Ureter (tissue), 1 donor: ENCODE measurements at regions not wholly inside any gene's neighbourhood (a gene's known extent, or its start where the extent isn't known, plus 50 kb on each side); places are given as distances from the start of the nearest gene placed in this dataset.

ENCODE experiments used
- DNase-seq: peaks from one replicate; pipeline ENCODE4 v3.0.0-alpha.2; 2020; ENCODE audit warnings: low spot score
- donor health status: DM: yes; HTN: yes; CAD: no.

- DNase-seq: no peak
Measured at GRCh38 chr16:65961476-65962143, 404.9 kb upstream of the CDH5 start.

GRCh38 chr16:65959983-65960382 lies 406.5 kb upstream of the CDH5 start:
- DNase-seq: no peak

DNA sequence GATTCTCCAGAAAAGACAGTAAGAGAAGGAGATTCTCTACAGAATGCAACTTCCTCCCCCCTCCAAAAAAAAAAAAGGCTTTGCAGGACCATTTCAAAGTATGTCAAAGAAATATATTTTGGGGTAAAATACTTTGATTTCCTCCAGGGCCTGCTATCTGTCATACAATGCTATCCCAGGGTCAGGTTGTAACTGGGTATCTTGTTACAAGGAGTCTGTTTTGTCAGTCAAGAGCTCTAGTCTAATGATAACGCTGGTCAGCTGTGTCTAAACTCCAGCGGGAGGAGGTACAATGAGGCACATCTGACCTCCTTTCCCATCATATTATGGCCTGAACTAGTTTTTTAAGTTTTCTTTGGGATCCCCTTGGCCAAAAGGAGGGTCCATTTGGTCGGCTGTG lies 408.4 kb upstream of the CDH5 start:
- no peak for DNase-seq

GRCh38 chr16:65956100-65956499 lies 410.4 kb upstream of the CDH5 start:
- DNase-seq: no peak

DNA sequence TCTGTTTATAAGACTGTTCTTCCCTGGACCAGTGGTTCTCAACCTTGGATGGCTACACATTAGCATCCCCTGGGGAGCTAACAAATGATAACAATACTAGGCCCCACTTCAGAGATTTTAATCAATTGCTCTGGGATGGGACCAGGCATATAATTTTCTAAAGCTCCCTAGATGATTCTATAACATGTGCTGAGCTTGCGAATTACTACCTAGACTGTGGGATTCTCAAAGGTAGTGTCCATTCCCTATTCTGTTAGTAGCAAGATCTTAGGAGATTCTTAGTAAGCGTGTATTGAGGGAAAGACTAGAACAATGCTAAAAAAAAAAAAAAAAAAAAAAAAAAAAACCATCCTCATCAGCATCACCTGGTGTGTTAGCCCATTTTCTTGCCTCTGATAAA lies 412.0 kb upstream of the CDH5 start:
- DNase-seq: no peak

- DNase-seq: no peak
Measured at GRCh38 chr16:65950211-65950610, 416.3 kb upstream of the CDH5 start.

DNA sequence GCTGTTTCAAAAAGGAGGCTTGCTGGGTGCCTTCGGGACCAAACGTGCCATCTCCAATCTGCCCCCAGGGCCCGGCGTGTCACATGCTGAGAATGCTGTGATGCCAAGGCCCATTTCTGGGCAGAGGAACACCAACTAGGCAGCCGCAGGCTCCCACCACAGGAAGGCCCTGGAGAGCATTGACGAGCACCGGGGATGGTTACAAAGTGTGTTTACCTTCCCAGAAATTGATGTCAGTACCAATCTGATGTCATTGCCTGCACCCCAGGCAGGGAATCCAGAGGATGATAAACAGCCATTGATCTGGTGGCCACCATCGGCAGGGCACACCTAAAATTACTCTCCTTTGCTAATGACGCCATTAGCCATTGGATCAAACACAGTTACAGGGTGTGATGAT lies 418.1 kb upstream of the CDH5 start:
- no peak for DNase-seq

DNA sequence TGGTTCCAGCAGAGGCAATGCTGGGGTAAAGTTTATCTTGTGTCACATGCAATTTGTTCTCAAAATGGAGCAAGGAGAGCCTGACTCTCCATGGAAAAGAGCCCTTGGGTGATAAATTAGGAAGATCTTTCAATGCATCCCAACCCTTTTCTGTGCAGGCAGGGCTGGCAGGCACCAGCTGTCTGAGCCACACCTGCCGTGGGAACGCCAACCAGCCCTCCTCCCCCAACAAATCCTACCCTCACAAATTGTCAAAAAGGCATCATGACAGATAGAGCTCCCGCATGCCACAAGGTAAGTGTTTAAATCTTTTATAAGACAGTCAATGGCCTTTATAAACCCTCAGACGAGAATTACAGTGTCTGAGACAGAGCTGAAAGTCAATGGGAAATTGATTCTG lies 418.5 kb upstream of the CDH5 start:
- DNase-seq: no peak

GRCh38 chr16:65945493-65945892 lies 421.0 kb upstream of the CDH5 start:
- no peak for DNase-seq

DNA sequence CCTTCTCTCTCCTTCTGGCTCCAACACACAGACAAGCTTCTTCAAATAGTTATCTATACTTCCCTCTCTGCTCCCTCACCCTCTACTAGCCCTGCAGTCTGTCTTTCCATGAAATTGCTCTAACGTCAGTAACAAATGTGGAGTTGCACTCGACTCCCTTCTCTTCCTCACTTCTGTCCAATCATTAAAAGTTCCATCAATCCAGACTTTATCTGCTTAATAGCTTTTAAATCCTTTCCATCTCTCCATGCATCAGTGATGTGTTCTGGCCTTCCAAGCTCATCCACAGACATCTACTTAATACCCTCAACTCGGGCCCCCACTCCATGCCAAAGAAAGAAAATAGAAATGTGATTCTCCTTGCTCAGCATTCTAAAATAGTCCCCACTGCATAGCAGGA lies 422.1 kb upstream of the CDH5 start:
- DNase-seq: no peak

GRCh38 chr16:65940711-65941110 lies 425.8 kb upstream of the CDH5 start:
- DNase-seq: no peak

DNA sequence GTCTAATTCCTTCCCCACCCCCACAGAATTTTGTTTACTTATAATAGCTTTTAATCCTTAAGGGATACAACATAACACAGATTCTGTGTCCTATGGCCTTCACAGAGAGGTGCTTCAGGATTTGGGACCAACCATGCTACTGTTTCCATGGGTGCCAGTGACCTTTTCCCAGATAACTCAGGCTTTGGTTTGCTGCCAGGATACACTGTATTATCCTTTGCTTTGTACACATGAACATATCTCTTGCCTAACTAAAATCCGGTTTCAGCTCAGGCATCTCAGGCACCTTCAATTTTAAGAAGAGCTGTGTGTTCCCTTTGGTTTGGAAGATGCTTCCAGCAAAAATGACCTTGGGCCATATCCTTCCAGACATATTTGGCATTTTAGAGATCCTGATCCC lies 428.4 kb upstream of the CDH5 start:
- no peak for DNase-seq

- DNase-seq: no peak
Measured at GRCh38 chr16:65937455-65937854, 429.0 kb upstream of the CDH5 start.

DNA sequence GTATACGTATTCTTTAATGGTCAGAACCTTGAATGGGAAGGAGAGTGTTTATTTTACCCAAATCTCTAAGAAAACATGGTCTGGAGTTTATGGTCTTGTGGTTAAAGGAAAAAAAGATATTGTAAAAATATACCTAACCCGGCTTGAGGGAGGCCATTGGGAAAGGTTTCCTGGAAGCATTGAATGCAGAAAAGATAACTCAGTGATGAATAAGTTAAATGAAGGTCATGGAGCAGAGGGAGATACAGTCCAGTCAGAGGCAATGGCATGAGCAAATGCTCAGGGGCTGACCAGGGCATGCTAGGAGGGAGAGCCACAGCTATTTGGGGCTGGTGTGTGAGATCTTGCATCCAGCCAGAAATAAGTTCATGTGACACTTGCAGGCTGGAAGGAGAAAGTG lies 430.4 kb upstream of the CDH5 start:
- DNase-seq: no peak

- no peak for DNase-seq
Measured at GRCh38 chr16:65934443-65934842, 432.0 kb upstream of the CDH5 start.

DNA sequence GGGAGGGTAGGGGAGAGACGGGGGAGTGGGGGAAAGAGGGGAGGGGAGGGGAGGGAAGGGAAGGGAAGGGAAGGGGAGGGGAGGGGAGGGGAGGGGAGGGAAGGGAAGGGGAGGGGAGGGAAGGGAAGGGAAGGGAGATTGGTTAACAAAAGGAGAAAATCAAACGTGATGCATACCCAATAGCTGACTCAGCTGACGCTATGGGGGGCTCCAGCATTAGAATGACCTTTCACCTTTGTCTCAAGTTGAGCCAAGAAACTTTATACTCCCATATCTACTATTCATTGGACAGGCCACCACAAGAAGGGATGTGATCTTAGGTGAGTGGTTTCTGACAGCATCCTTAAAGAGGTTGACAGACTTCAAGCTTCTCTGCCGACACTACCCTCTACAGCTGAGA lies 432.8 kb upstream of the CDH5 start:
- no peak for DNase-seq

DNA sequence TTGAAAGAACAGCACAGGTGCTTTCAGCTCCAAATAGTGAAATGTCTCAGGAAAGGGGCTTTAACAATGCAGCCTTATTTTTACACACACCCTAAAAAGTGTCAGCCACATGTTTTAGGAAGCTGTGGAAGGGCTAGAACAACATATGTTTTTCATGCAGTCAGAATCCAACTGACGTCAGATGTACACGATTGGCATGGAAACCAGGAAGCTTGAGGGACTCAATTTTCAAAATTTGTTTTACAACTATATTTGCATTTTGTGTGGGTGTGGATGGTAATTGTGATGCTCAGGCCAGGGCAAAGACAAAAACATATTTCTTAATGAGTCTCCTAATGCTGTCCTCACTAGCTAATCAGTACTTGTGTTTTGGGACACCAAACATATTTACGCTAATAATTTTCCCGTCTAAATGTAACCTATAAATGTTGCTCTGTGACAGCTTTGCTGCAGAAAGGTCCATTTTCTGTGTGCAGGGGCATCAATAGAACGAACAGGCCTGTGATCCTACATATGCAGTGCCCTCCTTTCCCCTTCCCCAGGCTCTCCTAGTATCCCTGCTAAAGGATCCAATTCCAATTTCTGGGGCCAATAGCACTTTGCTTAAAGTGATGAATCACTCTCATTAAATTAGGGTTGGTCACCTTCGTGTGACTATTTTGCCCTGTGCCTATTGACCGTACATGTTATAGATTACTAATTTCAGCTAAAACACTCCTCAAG lies 434.0 kb upstream of the CDH5 start:
- DNase-seq: no peak

DNA sequence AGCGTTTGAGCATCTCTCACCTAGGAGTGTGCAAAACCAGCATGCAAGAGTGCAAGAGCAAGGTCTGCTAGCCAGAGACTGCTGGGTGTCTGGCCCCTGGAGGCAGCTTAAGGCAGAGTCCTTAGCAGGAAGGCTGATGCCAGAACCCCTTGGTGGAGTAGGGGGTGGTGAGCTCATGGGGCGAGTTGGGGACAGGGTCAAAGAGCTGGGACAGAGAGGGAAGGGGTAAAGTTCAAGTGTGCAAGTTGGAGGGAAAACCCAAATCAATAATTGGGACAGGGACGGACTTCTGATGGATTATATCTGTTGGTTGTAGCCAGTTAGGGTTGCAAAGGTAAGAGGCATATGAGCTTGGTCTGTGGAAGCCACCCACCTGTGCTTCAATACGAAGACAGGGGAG lies 443.6 kb upstream of the CDH5 start:
- DNase-seq: no peak

DNA sequence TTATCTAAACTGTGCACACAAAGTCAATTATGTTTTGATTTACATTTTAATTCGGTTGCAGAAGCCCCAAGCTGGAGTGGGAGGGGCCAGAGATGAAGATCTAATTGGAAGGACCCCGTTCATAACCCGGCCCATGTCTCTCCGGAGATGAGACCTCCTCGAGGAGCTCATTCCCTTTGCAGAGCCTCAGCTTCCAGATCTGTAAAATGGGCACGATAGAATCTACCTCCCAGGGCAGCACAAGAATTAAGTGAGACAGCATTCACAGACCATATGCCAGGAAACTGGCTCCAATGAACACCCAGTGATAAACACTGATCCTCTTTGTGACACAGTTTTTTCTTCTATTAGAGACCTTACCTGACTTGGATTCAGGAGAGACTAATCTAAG lies 446.5 kb upstream of the CDH5 start:
- no peak for DNase-seq

- no peak for DNase-seq
Measured at GRCh38 chr16:65919145-65919985, 447.1 kb upstream of the CDH5 start.

GRCh38 chr16:65917466-65917865 lies 449.0 kb upstream of the CDH5 start:
- DNase-seq: no peak

DNA sequence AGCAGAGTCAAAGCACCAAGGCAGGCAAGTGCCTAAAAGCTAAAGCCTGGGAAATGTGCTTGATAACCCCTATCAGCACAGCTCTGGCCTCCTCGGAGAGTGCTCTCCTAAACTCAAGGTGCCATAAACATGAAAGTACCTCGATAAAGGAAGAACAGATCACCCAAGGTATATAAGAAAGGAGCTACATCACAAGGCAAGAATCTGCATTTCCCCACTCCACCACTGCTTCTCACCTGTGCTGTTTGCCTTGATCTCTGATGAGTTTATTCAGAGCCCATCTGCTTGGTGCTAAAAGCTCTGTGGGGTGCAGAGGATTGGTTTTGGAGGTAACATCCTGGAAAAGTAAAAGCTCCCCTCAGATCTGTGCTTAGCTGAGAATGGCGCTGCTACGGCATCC lies 449.5 kb upstream of the CDH5 start:
- no peak for DNase-seq

DNA sequence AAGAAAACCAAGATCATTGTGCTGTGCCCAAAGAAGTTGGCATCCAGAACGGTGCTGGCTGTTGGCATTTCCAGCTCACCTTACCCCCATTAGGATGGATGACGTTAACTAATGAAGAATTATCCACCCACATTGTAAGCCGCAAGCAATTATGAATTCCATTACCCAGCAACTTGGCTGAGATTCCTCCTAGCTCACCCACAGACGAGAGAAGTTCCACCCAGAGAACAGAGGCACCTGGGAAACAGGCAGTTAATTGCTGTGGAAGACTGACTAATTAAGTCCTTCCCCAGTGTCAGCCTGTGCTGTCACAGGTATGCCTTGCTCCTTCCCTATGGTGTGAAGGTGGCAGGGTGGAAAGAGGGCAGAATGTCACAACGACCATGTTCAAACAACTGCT lies 456.2 kb upstream of the CDH5 start:
- DNase-seq: no peak
